ENCODE measurements at regions not wholly inside any gene's neighbourhood (a gene's known extent, or its start where the extent isn't known, plus 50 kb on each side); places are given as distances from the start of the nearest gene placed in this dataset.

DNA sequence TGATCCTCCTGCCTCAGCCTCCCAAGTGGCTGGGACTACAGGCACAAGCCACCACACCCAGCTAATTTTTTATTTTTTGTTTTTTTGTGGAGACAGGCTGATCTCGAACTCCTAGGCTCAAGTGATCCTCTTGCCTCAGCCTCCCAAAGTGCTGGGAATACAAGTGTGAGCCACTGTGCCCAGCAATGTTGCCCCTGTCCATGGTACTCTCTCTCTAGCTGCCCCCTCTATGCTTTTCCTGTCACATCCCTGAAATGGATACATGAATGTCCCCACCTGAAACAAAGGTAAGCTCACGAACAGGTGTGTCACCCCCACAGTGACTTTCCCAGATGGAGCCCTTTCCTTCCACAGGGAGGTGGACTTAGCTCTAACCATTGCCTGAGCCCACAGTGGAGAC is 141.1 kb upstream of the MGMT start:
- DNase-seq: no peak

DNA sequence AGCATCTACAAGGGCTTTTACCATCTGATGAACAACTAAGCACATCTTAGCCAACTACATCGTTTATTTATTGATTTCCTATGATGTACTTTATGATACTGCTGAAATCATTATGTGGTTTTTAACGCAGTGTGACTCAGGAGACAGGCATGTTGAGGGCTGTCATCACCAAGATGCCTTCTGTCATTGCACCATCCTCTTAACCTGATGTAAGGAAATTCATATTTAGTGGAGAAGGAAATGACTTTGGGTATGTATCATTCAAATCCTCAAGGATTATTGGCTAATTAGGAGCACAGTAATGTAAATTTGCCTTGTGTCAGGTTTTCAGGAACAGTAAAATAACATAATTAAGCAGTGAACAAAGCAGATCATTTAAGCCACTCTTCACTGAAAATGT is 138.5 kb upstream of the MGMT start:
- DNase-seq: no peak

DNA sequence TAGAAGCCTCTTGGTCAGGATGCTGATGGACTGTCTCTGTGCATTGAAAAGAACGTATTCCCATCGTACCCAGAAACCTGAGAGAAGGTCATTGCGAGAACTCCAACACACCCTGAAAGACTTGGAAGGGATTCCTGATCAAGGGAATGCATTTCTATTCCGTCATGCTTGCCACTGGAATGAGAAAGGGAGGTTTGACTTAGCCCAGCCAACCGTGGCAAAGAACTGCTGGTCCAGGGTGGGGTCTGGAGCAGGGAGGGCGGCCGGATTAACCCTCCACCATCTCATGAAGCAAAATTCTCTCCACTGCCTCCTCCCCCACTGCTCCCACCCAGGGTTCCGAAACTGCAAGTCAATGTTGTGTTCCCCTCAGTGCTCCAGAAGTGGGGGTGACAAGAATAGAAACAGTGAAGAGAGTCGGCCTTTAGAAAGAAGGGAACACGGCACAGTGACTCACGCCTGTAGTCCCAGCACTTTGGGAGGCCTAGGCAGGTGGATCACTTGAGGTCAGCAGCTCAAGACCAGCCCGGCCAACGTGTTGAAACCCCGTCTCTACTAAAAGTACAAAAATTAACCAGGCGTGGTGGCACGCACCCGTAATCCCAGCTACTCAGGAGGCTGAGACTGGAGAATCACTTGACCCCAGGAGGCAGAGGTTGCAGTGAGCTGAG is 137.5 kb upstream of the MGMT start:
- DNase-seq: no peak

DNA sequence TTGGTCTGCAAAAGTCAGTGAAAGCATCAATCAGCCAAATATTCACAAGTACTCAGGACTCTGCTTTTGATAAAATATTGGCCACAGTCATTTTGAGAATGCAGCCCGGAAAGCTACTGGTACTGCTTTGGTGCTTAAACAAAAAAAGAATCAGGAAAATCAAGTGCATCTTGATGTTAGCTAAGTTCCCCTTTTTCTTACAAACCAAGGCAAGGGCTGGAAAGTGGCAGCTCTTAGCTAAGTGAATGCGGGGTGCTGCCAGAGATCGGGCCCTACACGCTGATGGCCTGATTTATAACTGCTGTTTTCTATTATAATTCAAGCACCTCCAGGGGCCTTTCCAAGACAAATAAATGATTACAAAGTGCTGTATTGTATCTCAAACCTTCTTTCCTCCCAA is 136.8 kb upstream of the MGMT start:
- no peak for DNase-seq

DNA sequence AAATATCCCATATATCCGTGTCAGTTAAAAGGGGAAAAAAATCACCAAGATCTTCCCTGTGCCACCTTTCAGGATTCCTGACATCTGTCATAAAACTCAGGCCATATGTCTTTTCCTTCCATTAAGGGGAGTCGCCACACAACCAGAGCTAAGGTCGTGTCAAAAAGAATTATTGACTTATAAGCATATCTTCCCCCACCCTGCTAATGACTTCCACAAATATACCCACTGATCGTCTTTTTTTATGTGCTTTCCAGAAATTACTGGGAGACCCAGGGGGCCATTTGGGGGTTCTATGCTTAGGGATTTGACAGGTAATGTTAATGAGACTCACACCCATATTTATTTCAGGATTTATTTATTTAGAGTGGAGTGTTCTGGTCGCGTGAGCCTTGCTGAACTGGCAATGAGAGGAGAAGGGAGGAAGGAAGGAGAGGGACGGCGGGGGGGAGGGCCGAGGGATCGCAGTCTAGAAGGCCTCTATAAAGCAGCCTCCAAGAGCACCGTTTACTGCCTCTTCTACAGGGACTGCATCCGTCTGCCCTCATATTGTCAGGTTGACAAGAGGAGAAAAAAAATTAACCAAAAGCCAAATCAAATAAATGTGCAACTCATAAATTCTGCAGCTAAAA is 135.7 kb upstream of the MGMT start:
- no peak for DNase-seq

DNA sequence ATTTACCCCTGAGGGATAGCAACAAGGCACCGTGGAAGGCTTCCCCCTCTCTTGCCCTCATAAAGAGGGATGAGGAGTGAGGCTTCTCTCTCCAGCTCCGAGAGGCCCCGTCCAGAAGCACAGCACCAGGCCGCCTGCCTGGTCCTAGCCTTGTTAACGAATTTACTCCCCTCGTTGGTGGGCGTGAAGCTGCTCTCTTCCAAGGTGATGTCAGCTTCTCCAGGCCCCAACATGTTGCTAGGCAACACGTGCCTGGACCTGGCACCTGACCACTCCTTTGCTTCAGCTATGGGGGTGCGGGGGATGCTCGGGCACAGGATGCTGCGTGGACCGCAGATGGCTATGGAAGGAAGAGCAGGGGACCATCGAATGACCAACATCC is 135.2 kb upstream of the MGMT start:
- no peak for DNase-seq

DNA sequence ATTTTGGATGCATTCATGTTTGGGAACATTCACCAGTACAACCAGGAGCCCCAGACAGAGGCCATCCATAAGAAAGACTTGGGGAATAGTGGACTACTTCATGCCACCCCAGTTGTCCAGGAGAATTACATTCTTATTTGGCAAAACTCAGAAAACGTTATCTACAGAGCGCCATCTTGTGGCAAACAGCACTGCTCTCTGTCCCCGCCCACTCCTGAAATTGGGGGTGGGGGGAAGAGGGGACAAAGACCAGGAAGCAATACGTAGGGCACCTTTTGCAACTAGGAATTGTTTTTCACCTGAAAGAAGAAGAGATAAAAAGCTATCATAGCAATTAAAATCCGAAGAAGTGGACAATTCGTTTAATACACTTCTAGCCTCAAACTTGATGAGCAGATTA is 134.6 kb upstream of the MGMT start:
- DNase-seq: no peak

DNA sequence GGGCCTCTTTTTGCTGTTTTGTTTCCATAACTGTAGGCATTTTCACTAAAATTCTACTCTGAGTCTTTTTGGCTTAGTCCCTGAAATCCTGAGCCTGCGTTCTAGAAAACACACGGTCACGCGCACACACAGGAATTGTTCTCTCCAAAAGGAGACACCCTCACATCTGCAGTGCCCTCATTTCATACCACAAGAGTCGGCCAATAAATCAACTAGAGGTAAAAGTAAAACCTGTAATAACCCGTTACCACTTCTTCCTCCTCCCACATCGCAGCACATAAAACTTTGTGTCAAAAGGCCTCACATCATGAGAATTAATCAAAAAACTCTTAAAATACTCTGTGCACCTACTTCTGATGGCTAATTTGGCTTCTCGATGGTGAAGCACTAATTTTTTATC is 133.3 kb upstream of the MGMT start:
- no peak for DNase-seq

DNA sequence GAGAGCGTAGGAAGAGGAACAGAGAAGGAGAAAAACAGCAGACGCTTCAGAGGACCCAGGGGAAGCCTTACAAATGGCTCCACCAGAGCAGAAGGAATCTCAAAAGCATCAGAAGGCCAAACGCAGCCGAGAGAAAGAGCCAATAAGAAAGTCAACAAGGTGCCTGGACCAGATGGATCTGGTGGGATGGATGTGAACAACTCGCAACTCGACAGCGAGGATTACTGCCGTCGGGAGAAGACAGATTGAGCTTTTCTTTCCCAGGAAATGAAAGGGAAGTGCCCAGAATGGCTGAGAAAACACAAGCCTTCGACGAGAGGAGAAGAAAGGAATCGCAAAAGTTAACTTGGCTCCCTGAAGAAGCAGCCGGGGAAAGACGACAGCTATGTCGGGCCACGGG is 132.8 kb upstream of the MGMT start:
- DNase-seq: no peak

DNA sequence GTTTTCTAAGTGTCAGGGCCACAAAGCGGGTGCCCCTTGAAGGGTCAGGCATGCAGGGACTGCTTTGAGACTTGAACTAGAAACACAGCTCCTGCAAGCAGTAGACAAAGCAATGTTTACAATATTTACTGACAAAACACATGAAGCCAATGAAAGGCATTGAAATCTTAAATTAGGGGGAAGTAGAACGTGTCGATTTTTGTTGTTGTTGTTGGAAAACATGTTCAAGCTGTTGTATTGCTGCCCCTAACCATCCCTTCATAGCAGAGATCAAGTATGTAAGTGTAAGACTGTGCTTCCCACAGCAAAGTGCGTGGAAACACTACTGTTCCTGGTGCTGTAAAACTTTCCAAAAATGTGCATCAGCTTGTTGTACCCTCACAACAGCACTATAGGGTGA is 131.6 kb upstream of the MGMT start:
- no peak for DNase-seq

DNA sequence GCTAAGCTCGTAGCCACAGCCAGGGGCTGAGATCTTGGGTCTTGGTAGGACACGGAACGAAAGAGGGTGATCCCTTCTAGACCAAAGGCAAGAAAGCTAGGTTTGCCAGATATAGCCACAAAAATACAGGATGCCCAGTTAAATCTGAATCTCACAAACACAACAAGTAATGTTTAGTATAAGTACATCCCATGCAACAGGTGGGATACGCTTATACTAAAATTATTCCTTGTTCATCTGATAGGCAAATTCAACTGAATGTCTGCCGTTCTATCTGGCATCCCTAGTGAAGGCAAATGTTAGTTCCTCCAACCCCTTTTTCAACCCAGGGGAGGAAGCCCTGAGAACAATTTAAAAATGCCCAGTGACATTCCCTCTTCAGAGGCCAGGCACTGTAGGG is 131.1 kb upstream of the MGMT start:
- DNase-seq: no peak

DNA sequence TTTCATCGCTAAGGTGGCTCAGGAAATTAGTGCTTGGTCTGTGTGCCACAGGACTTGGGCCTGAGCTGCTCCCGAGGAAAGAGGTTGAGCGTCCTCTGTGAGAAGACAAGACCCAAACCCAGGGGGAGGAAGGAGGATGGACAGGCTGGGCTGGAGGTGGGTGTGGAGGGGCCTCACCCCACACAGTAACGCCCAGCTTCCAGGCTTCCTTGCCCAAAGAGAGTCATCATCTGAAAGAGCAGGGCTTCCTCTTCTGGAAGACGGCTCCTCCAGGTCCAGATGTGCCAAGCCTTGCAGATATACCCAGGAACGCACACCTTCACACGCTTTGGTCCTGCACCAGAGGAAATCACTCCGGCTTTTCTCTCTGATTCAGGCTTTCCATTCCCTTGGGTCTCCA is 127.8 kb upstream of the MGMT start:
- no peak for DNase-seq

DNA sequence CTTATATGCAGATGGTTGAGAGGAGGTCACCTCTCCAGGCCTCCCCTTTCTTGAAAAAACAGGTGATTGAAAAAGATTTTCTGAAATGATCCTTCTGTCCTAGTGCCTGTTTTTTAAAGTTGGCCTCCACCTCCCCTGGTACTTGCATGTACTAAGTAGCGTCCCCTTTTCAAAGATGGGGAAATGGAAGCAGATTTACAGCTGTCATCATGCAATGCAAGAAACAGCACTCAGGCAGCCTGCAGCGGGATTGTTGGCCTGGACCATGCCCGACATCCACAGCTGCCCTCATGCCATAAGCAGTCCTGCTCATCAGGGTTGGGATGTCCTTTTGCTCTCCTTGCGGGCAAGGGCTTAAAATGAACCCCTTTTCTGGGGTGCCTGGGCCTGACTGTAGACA is 127.2 kb upstream of the MGMT start:
- DNase-seq: no peak

DNA sequence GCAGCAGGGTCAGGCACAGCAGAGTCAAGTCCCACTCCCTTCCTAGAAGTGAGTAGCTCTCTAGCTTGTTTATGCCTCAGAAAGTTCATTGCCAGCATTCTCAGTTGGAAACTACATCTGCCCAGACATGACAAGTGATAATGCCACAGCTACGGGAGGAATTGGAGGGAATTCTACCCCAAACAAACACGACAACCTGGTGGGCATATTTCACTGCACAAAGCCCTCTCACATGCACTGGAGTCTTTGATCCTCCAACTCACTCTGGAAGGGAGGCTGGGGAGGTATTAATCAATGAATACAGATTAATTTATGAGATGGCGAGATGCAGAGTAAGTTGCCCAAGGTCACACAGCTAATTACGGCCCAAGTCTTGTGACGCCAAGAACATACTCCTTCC is 126.0 kb upstream of the MGMT start:
- no peak for DNase-seq

DNA sequence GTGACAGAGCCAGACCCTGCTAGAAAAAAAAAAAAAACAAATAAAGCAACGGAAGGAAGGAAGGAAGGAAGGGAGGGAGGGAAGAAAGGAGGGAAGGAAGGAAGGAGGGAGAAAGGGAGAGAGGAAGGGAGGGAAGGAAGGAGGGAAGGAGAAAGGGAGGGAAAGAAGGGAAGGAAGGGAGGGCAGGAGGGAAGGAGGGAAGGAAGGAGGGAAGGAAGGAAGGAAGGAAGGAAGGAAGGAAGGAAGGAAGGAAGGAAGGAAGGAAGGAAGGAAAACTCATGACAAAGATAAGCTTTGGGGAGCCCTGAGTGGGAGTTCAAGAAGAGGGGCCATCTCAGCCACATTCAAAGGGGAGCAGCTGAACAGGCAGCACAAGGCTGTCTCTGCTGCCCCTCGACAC is 124.7 kb upstream of the MGMT start:
- no peak for DNase-seq

DNA sequence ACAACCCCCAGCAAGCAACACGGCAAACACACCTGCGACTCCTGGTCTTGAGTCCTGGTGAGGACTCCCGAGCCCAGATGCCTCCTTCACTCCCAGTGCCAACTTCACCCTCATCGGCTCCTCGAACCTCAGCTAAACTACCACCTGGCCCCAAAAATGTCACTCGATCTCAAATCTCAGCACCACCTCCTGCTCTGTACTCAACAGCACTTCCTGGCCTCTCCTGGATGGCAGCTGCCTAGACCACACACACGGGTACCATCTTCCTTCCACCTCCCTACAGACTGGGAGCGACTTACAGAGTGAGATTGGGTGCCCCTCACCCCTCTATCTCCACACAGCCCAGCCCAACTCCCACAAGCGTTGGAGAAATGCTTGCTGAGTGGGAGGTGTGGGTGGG is 123.9 kb upstream of the MGMT start:
- DNase-seq: no peak

DNA sequence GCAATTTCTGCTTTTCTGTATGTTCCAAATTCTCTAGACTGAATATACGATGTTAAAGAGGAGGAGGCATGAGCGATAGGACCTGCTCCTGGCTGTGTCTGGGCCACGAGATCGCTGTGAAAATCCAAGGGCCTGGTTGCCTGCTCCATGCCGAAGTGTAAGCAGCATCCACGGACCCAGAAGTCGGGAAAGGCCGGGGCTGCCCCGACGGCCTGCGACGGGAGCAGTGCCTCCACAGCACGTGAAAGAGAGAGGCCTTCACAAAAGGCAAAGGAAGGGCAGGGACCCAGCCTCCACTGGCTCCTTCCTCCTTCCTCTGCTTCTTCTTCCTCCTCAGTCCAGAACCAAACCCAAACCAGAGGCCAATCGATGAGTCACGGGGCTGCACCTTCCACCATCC is 122.9 kb upstream of the MGMT start:
- DNase-seq: no peak

DNA sequence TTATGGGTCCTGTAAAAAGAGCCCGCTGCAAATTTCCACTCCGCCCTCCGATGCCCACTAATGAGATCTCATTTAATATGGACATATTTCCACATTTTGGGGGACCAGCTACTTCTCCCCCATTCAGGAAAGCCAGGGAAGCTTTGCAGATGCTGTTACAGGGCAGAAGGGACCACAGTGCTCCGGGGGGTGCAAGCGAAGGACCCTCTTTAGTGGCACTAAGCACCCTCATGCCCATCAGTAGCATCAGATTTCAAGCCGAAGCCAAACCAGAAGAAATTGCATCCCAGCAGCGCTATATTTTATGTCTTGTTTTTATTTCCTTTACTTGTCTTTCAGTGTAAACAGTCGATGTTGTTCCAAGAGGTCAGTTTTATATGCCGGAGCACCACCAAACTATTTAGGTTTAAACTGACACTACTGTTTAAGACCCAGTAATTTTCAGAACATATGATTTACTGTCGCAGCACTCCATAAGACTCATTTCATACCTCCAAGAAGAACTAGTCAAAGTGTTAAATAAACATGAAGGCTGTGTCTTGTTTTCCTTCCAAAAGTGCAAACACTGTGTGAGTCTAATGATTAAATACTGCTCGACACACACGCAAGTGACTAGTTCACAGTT is 122.2 kb upstream of the MGMT start:
- no peak for DNase-seq

DNA sequence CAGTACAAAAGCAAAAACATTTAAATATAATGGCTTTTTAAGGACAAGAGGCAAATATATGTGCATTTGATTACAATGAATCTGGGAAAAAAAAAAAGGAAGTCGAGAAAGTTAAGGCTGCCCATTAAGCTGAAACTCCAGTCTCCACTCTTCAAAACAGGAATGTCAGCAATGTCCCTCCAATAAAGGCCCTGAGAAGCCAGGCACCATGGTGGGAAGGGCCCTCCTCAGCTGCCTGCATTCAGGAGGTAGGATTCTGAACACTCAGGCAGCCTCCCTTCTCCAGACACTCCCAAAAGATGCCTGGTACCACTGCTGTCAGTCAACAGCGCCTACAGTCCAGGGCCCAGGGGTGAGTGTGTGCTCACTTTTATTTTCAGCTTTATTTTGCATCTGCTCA is 121.3 kb upstream of the MGMT start:
- DNase-seq: no peak

DNA sequence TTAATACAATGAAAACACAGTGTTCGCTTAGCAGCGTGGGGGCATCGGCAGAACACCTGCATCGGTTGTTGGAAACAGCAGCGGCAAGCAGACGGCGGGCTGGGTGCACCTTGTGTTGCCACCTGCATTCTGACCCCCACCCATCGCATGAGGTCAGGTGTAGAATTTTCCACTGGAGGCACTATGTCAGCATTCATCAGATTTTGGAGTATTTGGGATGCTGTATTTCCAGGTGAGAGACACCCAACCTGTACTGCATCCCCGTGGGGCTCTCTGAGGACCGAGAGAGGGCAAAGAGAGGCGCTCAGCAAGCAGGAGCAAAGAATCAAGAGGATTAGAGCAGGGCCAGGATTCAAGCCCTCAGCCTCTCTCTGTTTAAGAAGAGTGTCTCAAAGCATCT is 116.4 kb upstream of the MGMT start:
- DNase-seq: no peak

DNA sequence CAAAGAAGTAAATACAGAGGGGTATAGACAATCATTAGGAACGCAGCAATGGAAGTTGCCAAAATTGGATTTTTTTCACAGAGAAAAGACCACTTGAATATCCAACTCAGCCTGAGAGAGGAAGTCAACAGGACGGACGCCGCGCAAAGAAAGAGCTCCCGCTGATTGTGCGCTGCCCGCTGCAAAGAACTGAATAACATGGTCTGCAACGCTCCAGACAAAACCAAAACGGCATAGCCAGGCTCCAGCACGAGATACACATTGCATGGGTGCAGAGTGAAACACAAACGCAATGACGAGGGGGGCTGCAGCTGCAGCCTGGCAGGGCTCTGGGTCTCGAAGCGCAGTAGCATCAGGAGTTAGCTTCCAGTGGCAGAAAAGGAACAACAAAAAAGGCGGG is 113.9 kb upstream of the MGMT start:
- DNase-seq: no peak

DNA sequence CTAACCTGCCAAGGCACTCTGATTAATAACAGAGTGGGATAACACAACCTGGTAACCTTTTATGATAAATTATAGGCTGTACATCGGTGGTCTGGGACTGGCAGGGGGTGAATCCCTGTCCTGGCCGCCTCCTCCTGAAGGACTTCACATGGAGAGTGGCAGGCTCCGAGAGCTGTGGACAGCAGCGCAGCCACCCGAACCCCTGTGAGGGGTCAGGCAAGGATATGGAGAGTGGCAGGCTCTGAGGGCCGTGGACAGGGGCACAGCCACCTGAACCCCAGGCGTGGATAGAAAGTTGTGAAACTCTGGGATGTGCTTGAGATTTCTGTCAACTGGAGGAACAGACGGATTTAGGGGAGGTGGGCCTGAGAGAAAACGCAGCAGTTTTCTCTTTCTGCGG is 107.0 kb upstream of the MGMT start:
- DNase-seq: no peak

DNA sequence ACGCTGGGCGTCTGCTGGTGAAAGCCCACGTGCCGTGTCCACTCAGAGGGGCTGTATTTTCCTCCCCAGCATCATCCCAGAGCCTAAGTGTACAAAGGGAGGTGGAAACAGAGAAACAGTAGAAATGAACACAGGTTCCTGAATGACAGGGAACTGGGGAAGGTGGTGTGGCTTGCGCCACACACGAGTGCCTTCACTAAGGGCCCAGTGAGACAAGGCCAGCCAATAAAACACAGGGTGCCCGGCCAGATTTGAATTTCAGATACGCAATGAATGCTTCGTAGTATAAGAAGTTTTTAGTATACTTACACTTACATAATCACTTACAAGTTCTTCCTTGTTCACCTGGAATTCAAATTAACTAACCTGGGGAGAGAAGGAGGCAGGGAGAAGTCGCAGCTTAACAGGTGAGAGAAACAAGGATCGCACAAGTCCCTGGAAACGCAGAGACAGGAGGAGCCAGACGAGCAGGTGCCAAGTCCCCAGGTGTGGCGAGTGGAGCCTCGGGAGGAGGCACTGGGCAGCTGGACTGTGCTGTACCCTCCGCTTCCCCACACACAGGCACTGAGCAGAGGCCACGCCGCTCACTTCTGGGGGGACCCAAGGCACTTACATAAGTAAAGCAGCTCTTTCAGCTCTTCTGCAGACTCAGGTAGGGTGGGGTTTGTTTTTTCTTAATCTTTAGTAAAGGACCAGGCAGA is 105.2 kb upstream of the MGMT start:
- no peak for DNase-seq

DNA sequence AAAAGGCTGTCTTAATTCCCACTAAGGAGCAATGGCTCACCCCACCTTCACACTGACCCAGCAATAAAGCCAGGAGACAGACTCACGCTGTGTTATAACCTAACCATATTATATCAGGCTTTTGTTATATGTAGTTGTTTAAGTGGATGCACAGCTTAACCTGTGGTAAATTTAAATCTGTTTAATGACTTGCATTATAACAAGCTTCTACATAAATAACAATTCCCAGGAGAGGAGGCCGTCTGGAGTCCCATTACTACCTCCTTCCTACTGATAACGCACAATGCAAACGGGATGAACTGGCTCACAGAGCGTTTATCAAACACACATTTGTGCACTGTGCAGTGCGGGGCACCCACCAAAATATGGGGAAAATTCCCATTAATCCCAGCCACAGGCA is 102.1 kb upstream of the MGMT start:
- DNase-seq: no peak
